Colonic mucosa (tissue), 4 donors: ENCODE measurements at regions not wholly inside any gene's neighbourhood (a gene's known extent, or its start where the extent isn't known, plus 50 kb on each side); places are given as distances from the start of the nearest gene placed in this dataset.

Source experiments
- DNase-seq: peaks from one replicate; pipeline ENCODE4 v3.0.0-alpha.2; 2020
- H3K27ac ChIP-seq: fragments of 200-600 bp; one replicate; pipeline ENCODE4 v1.8.0; 2021
- H3K27me3 ChIP-seq: fragments of 200-600 bp; one replicate; pipeline ENCODE4 v1.8.0; 2021
- H3K36me3 ChIP-seq: fragments of 200-600 bp; one replicate; pipeline ENCODE4 v1.8.0; 2021
- H3K4me1 ChIP-seq: fragments of 200-600 bp; one replicate; pipeline ENCODE4 v1.8.0; 2021; ENCODE audit warnings: mild to moderate bottlenecking
- H3K4me3 ChIP-seq: fragments of 200-600 bp; one replicate; pipeline ENCODE4 v1.8.0; 2021
- H3K9ac ChIP-seq, 2 donors: one replicate each; pipeline ENCODE4 v1.7.0; 2013; ENCODE audit warnings: control low read depth in 2 of 2, low read depth in 2 of 2, low read length in 2 of 2
- H3K9me3 ChIP-seq: fragments of 200-600 bp; one replicate; pipeline ENCODE4 v1.8.0; 2021
- CTCF ChIP-seq: fragments of 200-600 bp; IDR thresholded peaks from one replicate; pipeline ENCODE4 v1.8.0; 2022; ENCODE audit warnings: antibody characterized with exemption, mild to moderate bottlenecking
- intact Hi-C: fragments of 100-400 bp; cut with DNase I; formaldehyde crosslinking; loops from one replicate; pipeline ENCODE4 v1.14.1; 2022
- donor health status: healthy.
- donor health status: DM: no; HTN: no; CAD: no.
- donor health status: DM: no; HTN: no; CAD: no.

- Histone ChIP-seq H3K4me3 (no peak overlapping the region), H3K27me3 (no peaks in the 10 kb centered on the region), H3K9me3 (no peaks in the 10 kb centered on the region), H3K9ac (no peak overlapping the region), H3K27ac (no peak overlapping the region), H3K36me3 (no peaks in the 10 kb centered on the region), H3K4me1 (no peaks in the 10 kb centered on the region)
- no peak for TF ChIP-seq CTCF
- DNase-seq: no peak
- intact Hi-C loops: no loop called here
These were observed 164.8 kb downstream of the CBLN1 start for GRCh38 chr16:49116873-49117272.

GRCh38 chr16:49115956-49116355 lies 165.7 kb downstream of the CBLN1 start:
- no peak overlapping the region for H3K4me3 ChIP-seq
- DNase-seq: no peak
- no peaks in the 10 kb centered on the region for H3K27me3 ChIP-seq
- no peak for TF ChIP-seq CTCF
- H3K9me3 ChIP-seq: no peaks in the 10 kb centered on the region
- H3K27ac ChIP-seq: no peak overlapping the region
- no peaks in the 10 kb centered on the region for H3K4me1 ChIP-seq
- H3K9ac ChIP-seq: no peak overlapping the region
- no peaks in the 10 kb centered on the region for H3K36me3 ChIP-seq
- intact Hi-C loops: no loop called here

DNA sequence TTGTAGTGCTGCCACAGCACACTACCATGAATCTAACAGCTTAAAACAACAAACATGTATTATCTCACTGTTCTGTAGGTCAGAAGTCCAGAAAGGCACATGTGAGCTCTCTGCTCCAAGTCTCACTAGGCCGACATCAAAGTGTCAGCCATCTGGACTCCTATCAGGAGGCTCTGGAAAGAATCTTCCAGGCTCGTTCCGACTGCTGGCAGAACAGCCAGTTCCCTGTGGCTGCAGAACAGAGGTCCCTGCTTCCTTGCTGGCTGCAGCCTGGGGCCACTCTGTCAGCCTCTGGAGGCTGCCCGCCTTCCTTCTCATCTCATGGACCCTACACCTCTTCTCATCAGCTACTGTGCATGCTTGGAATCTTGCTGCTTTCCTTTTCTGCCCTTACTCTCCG lies 168.9 kb downstream of the CBLN1 start:
- H3K27ac ChIP-seq: no peak overlapping the region
- intact Hi-C loops: no loop called here
- no peaks in the 10 kb centered on the region for H3K4me1 ChIP-seq
- H3K36me3 ChIP-seq: no peaks in the 10 kb centered on the region
- no peaks in the 10 kb centered on the region for H3K9me3 ChIP-seq
- no peak for DNase-seq
- TF ChIP-seq CTCF: no peak
- H3K9ac ChIP-seq: no peak overlapping the region
- no peaks in the 10 kb centered on the region for H3K27me3 ChIP-seq
- no peak overlapping the region for H3K4me3 ChIP-seq

- no peak for TF ChIP-seq CTCF
- H3K27ac ChIP-seq: no peak overlapping the region
- H3K9ac ChIP-seq: no peak overlapping the region
- intact Hi-C loops: no loop called here
- H3K4me3 ChIP-seq: no peak overlapping the region
- DNase-seq: no peak
- H3K36me3 ChIP-seq: no peaks in the 10 kb centered on the region
- H3K4me1 ChIP-seq: no peaks in the 10 kb centered on the region
- H3K9me3 ChIP-seq: no peaks in the 10 kb centered on the region
- no peaks in the 10 kb centered on the region for H3K27me3 ChIP-seq
These were observed 170.3 kb downstream of the CBLN1 start for GRCh38 chr16:49111351-49111750.

GRCh38 chr16:49108611-49109010 lies 173.0 kb downstream of the CBLN1 start:
- no peak for DNase-seq
- H3K9me3 ChIP-seq: no peaks in the 10 kb centered on the region
- no peaks in the 10 kb centered on the region for H3K27me3 ChIP-seq
- H3K9ac ChIP-seq: no peak overlapping the region
- H3K36me3 ChIP-seq: no peaks in the 10 kb centered on the region
- H3K4me1 ChIP-seq: no peaks in the 10 kb centered on the region
- intact Hi-C loops: no loop called here
- no peak for TF ChIP-seq CTCF
- no peak overlapping the region for H3K4me3 ChIP-seq
- H3K27ac ChIP-seq: no peak overlapping the region

DNA sequence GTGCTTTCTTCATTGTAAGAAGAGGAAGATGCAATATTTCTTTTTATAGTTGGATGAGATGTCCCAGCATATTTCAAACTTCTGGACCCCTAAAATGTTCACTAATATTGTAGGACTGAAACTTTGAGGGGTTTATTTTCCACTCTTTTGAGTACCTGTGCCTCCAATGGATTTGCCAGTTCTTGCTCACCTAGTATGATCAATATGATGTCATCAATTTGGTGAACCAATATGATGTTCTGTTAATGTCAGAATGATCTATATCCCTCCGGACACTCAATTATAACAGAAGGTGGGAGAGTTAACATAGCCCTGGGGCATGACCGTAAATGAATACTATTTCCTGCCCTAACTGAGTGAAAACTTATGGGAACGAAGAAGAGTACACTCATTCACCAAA lies 178.3 kb downstream of the CBLN1 start:
- intact Hi-C loops: no loop called here
- H3K4me1 ChIP-seq: no peaks in the 10 kb centered on the region
- no peaks in the 10 kb centered on the region for H3K27me3 ChIP-seq
- no peaks in the 10 kb centered on the region for H3K36me3 ChIP-seq
- no peak overlapping the region for H3K4me3 ChIP-seq
- H3K27ac ChIP-seq: no peak overlapping the region
- no peak for TF ChIP-seq CTCF
- no peak for DNase-seq
- no peaks in the 10 kb centered on the region for H3K9me3 ChIP-seq
- no peak overlapping the region for H3K9ac ChIP-seq
